ENCODE measurements at regions not wholly inside any gene's neighbourhood (a gene's known extent, or its start where the extent isn't known, plus 50 kb on each side); places are given as distances from the start of the nearest gene placed in this dataset.

- TF ChIP-seq HDAC2 (IDR thresholded peaks at IDR 0.05) (no peak), NR3C1 (IDR thresholded peaks at IDR 0.05) (no peak), PBX3 (IDR thresholded peaks at IDR 0.05) (no peak)
Measured at GRCh38 chr20:22802296-22802695, 217.9 kb upstream of the FOXA2 start.
